ENCODE measurements at regions not wholly inside any gene's neighbourhood (a gene's known extent, or its start where the extent isn't known, plus 50 kb on each side); places are given as distances from the start of the nearest gene placed in this dataset.
"Not testable (repeated sequence)": the region's sequence is repeated elsewhere in the genome, so short reads cannot be mapped to it uniquely, and the experiment has no call there.

DNA sequence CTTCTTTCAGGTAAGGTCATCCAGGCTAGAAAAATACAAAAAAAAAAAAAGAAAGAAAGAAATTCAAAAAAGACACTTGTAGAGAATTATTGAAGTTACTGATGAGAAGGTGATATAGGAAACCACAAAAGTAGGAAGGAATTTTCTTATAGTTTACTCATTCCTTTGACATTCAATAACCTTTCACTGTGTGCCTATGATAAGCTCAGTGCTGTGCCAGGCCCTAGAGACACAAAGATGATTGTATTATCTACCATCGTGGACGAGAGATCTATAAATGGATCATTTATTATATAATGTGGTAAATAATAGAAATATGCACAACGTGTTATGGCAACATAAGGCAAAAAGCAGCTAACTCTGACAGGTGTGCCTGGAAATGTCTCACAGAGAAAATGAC, 109.6 kb upstream of the NGF start:
- no peak for DNase-seq
- intact Hi-C loops (cut with micrococcal nuclease) = no loop called here
- H3K27ac Mint-ChIP-seq = no peak overlapping the region
- peaks cover 4% of the 10 kb centered on the region for H3K27me3 Mint-ChIP-seq
- no peak overlapping the region for H3K4me3 Mint-ChIP-seq
- H3K4me1 Mint-ChIP-seq = no peaks in the 10 kb centered on the region
- no peaks in the 10 kb centered on the region for H3K9me3 Mint-ChIP-seq
- H3K36me3 Mint-ChIP-seq (ENCODE audit: low read depth) = no peaks in the 10 kb centered on the region

DNA sequence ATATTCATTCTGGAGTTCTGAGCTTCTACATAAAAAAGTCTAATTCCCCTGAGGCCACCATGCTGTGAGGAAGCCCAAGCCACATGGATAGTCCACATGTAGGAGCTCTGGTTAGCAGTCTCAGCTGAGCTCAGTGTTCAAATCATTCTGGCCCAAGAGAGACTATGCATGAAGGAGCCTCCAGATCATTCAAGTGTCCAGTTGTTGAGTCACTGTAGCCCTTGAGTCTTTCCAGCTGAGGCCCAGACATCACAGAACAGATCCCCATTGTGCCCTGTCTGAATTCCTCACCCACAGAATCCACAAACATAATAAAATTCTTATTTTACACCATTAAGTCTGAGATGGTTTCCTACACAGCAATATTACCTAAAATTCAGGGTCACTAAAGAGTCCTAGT, 107.0 kb upstream of the NGF start:
- no peaks in the 10 kb centered on the region for H3K36me3 Mint-ChIP-seq (ENCODE audit: low read depth)
- H3K4me3 Mint-ChIP-seq = no peak overlapping the region
- intact Hi-C loops (cut with micrococcal nuclease) = no loop called here
- H3K9me3 Mint-ChIP-seq = peaks cover under 1% of the 10 kb centered on the region
- H3K27me3 Mint-ChIP-seq = peaks cover 4% of the 10 kb centered on the region
- no peak overlapping the region for H3K27ac Mint-ChIP-seq
- no peaks in the 10 kb centered on the region for H3K4me1 Mint-ChIP-seq
- no peak for DNase-seq

DNA sequence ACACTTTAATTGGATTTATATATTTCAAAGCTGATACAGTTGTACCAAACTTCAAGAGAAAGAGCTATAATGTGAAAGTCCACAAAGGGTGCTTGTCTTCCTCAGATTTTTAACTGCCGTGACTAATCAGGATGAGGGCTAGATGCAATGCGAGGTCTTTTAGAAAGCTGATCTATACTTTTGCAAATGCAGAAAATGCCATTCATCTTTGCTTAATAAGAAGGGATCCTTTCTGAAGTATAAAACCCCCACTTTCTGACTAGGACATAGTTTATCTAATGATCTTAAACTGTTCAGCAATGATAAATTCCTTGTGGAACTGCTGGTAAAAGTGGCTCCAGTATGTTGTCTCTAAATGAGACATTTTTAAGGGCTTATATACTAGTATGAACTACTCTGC, 102.7 kb upstream of the NGF start:
- Mint-ChIP-seq H3K36me3 (ENCODE audit: low read depth) (no peaks in the 10 kb centered on the region), H3K4me1 (no peaks in the 10 kb centered on the region), H3K27me3 (no peaks in the 10 kb centered on the region), H3K4me3 (no peak overlapping the region), H3K9me3 (peaks cover 3% of the 10 kb centered on the region), H3K27ac (no peak overlapping the region)
- DNase-seq = no peak
- intact Hi-C loops (cut with micrococcal nuclease) = no loop called here

DNA sequence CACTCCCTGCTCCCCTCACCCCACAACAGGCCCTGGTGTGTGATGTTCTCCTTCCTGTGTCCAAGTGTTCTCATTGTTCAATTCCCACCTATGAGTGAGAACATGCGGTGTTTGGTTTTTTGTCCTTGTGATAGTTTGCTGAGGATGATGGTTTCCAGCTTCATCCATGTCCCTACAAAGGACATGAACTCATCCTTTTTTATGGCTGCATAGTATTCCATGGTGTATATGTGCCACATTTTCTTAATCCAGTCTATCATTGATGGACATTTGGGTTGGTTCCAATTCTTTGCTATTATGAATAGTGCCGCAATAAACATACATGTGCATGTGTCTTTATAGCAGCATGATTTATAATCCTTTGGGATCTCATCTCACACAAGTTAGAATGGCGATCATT, 101.5 kb upstream of the NGF start:
- H3K9me3 Mint-ChIP-seq; H3K36me3 Mint-ChIP-seq (ENCODE audit: low read depth); H3K4me1 Mint-ChIP-seq; DNase-seq; H3K27me3 Mint-ChIP-seq; H3K4me3 Mint-ChIP-seq; intact Hi-C loops (cut with micrococcal nuclease); H3K27ac Mint-ChIP-seq: not testable (repeated sequence)

DNA sequence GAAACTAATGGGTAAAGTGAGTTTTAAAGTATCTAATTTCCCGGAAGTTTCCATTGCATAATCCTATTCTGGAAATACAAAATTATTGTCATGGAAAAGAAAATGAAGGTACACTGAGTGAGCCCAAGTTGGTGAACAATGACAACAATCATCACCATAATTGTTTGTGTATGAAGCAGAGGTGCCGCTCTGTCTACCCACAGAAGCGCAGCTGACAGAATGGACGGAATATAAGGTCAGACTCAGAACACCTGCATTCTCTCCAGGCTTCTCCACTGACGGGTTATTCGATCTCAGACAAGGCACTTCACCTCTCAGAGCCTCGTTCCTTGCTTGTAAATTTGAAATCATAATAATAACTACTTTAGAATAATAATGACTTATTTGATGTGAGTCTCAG, 99.1 kb upstream of the NGF start:
- H3K4me1 Mint-ChIP-seq = no peaks in the 10 kb centered on the region
- H3K27ac Mint-ChIP-seq = no peak overlapping the region
- no peaks in the 10 kb centered on the region for H3K27me3 Mint-ChIP-seq
- H3K36me3 Mint-ChIP-seq (ENCODE audit: low read depth) = no peaks in the 10 kb centered on the region
- no peak overlapping the region for H3K4me3 Mint-ChIP-seq
- H3K9me3 Mint-ChIP-seq = peaks cover 3% of the 10 kb centered on the region
- intact Hi-C loops (cut with micrococcal nuclease) = no loop called here
- no peak for DNase-seq

- Mint-ChIP-seq H3K4me3 (no peak overlapping the region), H3K9me3 (peaks cover 3% of the 10 kb centered on the region), H3K27me3 (no peaks in the 10 kb centered on the region), H3K27ac (no peak overlapping the region), H3K4me1 (no peaks in the 10 kb centered on the region), H3K36me3 (ENCODE audit: low read depth) (no peaks in the 10 kb centered on the region)
- intact Hi-C loops (cut with micrococcal nuclease) = no loop called here
- no peak for DNase-seq
These were observed 98.5 kb upstream of the NGF start for GRCh38 chr1:115436596-115436995.

- H3K4me1 Mint-ChIP-seq = no peaks in the 10 kb centered on the region
- no peaks in the 10 kb centered on the region for H3K9me3 Mint-ChIP-seq
- no peak overlapping the region for H3K27ac Mint-ChIP-seq
- intact Hi-C loops (cut with micrococcal nuclease) = no loop called here
- H3K4me3 Mint-ChIP-seq = no peak overlapping the region
- no peaks in the 10 kb centered on the region for H3K36me3 Mint-ChIP-seq (ENCODE audit: low read depth)
- no peaks in the 10 kb centered on the region for H3K27me3 Mint-ChIP-seq
- no peak for DNase-seq
These were observed 95.4 kb upstream of the NGF start for GRCh38 chr1:115433483-115433882.

- no peaks in the 10 kb centered on the region for H3K9me3 Mint-ChIP-seq
- H3K27ac Mint-ChIP-seq = no peak overlapping the region
- no peaks in the 10 kb centered on the region for H3K27me3 Mint-ChIP-seq
- no peak for DNase-seq
- H3K4me3 Mint-ChIP-seq = no peak overlapping the region
- intact Hi-C loops (cut with micrococcal nuclease) = no loop called here
- H3K4me1 Mint-ChIP-seq = no peaks in the 10 kb centered on the region
- H3K36me3 Mint-ChIP-seq (ENCODE audit: low read depth) = no peaks in the 10 kb centered on the region
These were observed 94.0 kb upstream of the NGF start for GRCh38 chr1:115432061-115432460.

DNA sequence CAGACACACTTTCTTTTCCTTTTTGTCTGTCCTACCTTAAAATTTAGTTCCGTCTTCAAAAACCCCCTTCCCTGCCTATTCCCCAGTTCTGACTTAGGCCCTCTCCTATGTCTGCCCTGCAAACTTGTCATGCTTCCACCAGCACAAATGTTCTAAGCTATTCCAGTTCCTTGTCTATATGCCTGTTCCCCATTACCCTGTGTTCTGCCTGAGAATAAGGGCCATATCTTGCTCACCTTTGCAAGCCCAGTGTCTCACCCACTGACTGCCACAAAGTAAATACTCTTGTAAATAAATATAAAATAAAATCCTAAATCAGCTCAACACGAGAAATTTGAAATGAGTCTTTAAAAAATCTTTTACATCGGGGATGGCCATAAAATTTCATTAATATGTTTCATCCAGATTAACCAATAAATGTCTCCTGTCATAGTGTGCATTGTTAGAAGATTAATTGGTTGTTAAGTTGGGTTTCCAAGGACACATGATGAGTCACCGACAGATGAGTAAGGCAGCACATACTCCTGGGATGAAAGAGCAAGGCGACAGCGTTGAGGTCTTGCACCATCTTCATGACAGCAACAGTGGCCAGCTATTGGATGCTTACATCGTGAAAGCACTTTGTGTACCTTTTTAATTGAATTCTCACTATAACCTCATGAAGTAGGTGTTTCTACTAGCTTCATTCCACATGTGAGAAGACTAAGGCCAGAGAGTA, 92.6 kb upstream of the NGF start:
- no peak for DNase-seq
- no peaks in the 10 kb centered on the region for H3K36me3 Mint-ChIP-seq (ENCODE audit: low read depth)
- no peak overlapping the region for H3K4me3 Mint-ChIP-seq
- H3K27me3 Mint-ChIP-seq = no peaks in the 10 kb centered on the region
- intact Hi-C loops (cut with micrococcal nuclease) = no loop called here
- H3K4me1 Mint-ChIP-seq = no peaks in the 10 kb centered on the region
- H3K9me3 Mint-ChIP-seq = no peaks in the 10 kb centered on the region
- no peak overlapping the region for H3K27ac Mint-ChIP-seq

DNA sequence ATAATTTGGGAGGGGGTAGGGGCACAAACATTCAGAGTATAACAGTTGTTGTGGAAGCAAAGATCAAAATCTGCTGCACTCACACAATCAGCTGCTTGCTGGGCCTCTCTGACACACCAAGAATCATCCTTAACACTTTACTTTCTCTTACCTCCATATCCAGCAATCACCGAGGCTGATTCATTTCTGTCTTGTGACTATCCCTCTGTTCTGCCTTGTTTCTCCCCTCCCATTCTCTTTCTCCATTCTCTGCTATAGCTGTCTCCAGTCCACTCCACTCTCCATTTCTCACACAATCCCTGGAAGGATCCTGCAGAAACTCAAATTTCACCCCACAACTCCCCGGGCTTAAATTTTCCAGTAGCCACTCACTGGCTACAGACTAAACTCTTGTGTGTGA, 91.8 kb upstream of the NGF start:
- Mint-ChIP-seq H3K4me3 (no peak overlapping the region), H3K36me3 (ENCODE audit: low read depth) (no peaks in the 10 kb centered on the region), H3K27ac (no peak overlapping the region), H3K4me1 (no peaks in the 10 kb centered on the region), H3K9me3 (no peaks in the 10 kb centered on the region), H3K27me3 (no peaks in the 10 kb centered on the region)
- intact Hi-C loops (cut with micrococcal nuclease) = no loop called here
- no peak for DNase-seq

GRCh38 chr1:115429241-115429640, 91.2 kb upstream of the NGF start:
- no peaks in the 10 kb centered on the region for H3K9me3 Mint-ChIP-seq
- DNase-seq = no peak
- no peak overlapping the region for H3K27ac Mint-ChIP-seq
- no peaks in the 10 kb centered on the region for H3K4me1 Mint-ChIP-seq
- H3K27me3 Mint-ChIP-seq = no peaks in the 10 kb centered on the region
- no peaks in the 10 kb centered on the region for H3K36me3 Mint-ChIP-seq (ENCODE audit: low read depth)
- H3K4me3 Mint-ChIP-seq = no peak overlapping the region
- intact Hi-C loops (cut with micrococcal nuclease) = no loop called here

GRCh38 chr1:115428676-115429075, 90.6 kb upstream of the NGF start:
- no peak for DNase-seq
- Mint-ChIP-seq H3K27ac (no peak overlapping the region), H3K27me3 (no peaks in the 10 kb centered on the region), H3K36me3 (ENCODE audit: low read depth) (no peaks in the 10 kb centered on the region), H3K4me3 (no peak overlapping the region), H3K9me3 (no peaks in the 10 kb centered on the region), H3K4me1 (no peaks in the 10 kb centered on the region)
- intact Hi-C loops (cut with micrococcal nuclease) = no loop called here

DNA sequence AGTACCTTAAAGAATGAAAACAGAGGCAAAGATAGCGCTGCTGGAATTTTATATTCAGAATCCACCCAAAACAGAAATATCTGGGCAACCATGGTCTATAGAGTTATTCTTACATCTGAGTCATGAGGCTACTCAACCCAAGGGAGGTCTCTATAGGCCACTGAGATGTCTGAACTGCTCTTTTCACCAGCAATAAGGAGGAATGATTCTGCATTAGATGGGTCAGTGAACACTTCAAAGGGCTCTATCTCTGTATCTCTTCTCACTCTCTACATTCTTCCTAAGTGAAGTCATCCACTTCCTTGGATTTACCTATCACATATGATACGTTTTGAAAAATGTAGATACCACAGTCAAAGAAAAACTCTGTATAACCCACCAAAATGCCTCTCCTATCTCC, 90.2 kb upstream of the NGF start:
- Mint-ChIP-seq H3K9me3 (no peaks in the 10 kb centered on the region), H3K36me3 (ENCODE audit: low read depth) (no peaks in the 10 kb centered on the region), H3K27ac (no peak overlapping the region), H3K4me3 (no peak overlapping the region), H3K4me1 (no peaks in the 10 kb centered on the region), H3K27me3 (no peaks in the 10 kb centered on the region)
- no peak for DNase-seq
- intact Hi-C loops (cut with micrococcal nuclease) = no loop called here

DNA sequence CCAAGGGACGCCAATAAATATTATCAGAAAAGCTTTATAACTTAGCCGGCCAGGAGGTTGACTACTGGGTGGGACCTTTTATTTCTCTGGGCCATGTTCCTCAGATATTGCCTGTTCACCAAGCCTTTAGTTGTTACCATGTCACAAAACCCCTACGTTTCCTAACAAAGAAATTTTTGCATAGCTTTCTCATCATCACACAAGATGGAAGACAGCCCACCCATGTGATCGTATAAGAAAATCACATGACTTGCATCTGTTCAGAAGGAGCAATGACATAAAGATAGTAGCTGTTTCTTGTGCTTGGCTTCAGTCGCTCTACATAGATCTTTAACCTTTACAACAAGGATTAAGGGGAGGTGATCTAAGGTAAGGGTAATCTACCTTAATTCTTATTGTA, 88.9 kb upstream of the NGF start:
- Mint-ChIP-seq H3K27ac (no peak overlapping the region), H3K27me3 (peaks cover 1% of the 10 kb centered on the region), H3K36me3 (ENCODE audit: low read depth) (no peaks in the 10 kb centered on the region), H3K4me3 (no peak overlapping the region), H3K9me3 (no peaks in the 10 kb centered on the region), H3K4me1 (no peaks in the 10 kb centered on the region)
- intact Hi-C loops (cut with micrococcal nuclease) = no loop called here
- DNase-seq = no peak

DNA sequence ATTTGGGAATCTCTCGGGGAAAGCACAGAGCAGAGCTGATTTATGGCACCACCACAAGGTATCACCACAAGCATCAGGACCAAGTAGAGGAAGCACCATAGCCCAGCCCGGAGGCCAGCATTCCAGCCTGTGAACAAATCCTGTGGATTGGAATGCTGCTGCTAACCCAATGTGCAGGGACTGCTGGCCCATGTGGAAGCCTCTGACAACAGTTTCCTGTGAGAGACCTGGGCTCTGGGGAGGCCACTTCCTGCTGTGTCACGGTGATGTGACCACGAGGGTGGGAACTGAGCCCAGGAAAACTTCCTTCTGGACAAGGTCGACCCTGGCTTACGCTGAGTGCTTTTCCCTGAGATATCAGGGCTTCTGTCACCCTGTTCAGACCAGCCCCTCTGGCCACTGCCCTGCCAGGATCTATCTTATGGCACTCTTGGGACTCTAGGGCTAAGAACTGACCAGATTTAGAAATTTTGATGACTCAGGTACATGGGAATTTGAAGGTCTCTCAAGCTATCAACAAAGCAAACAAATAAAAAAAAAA, 88.3 kb upstream of the NGF start:
- Mint-ChIP-seq H3K4me3 (no peak overlapping the region), H3K4me1 (no peaks in the 10 kb centered on the region), H3K27ac (no peak overlapping the region), H3K9me3 (no peaks in the 10 kb centered on the region), H3K27me3 (peaks cover 1% of the 10 kb centered on the region), H3K36me3 (ENCODE audit: low read depth) (no peaks in the 10 kb centered on the region)
- intact Hi-C loops (cut with micrococcal nuclease) = no loop called here
- no peak for DNase-seq
